Activated T-helper 2 cell treated with anti-CD3 and anti-CD28 coated beads, Interferon-gamma antibody, Interleukin-2, Interleukin-4, amounts not matched to agents 10 μg/mL and 5 μg/mL and 100 μg/mL, durations not matched to agents 14 hours and 24 hours and 36 hours (primary cell): ENCODE measurements at regions not wholly inside any gene's neighbourhood (a gene's known extent, or its start where the extent isn't known, plus 50 kb on each side); places are given as distances from the start of the nearest gene placed in this dataset.
"Not testable (repeated sequence)": the region's sequence is repeated elsewhere in the genome, so short reads cannot be mapped to it uniquely, and the experiment has no call there.

Experiments
- DNase-seq: peaks from one replicate; pipeline ENCODE4 v3.0.0; 2021; ENCODE audit warnings: low spot score
- H3K27ac Mint-ChIP-seq: one replicate; pipeline ENCODE4 v1.8.0; 2021; ENCODE audit warnings: mixed read lengths
- H3K27me3 Mint-ChIP-seq: one replicate; pipeline ENCODE4 v1.8.0; 2021; ENCODE audit warnings: low read depth, mixed read lengths
- H3K36me3 Mint-ChIP-seq: one replicate; pipeline ENCODE4 v1.8.0; 2021; ENCODE audit warnings: low read depth, mixed read lengths
- H3K4me1 Mint-ChIP-seq: one replicate; pipeline ENCODE4 v1.8.0; 2021; ENCODE audit warnings: low read depth, mixed read lengths
- H3K4me3 Mint-ChIP-seq: one replicate; pipeline ENCODE4 v1.8.0; 2021; ENCODE audit warnings: low read depth, mild to moderate bottlenecking, moderate library complexity, mixed read lengths
- H3K9me3 Mint-ChIP-seq: one replicate; pipeline ENCODE4 v1.8.0; 2021; ENCODE audit warnings: mixed read lengths
- intact Hi-C: fragments of 100-400 bp; cut with micrococcal nuclease; formaldehyde crosslinking; loops from one replicate; pipeline ENCODE4 v1.15.1; 2023

- DNase-seq, H3K27me3 Mint-ChIP-seq, H3K4me1 Mint-ChIP-seq, H3K36me3 Mint-ChIP-seq, H3K27ac Mint-ChIP-seq, intact Hi-C loops, H3K9me3 Mint-ChIP-seq, H3K4me3 Mint-ChIP-seq: not testable (repeated sequence)
These were observed 749.3 kb upstream of the ARRDC3 start for GRCh38 chr5:92132294-92132908.

- H3K36me3 Mint-ChIP-seq: no peaks in the 10 kb centered on the region
- H3K27ac Mint-ChIP-seq: no peak overlapping the region
- no peaks in the 10 kb centered on the region for H3K4me1 Mint-ChIP-seq
- peaks cover 3% of the 10 kb centered on the region for H3K9me3 Mint-ChIP-seq
- no peak for DNase-seq
- intact Hi-C loops: no loop called here
- no peak overlapping the region for H3K4me3 Mint-ChIP-seq
- no peaks in the 10 kb centered on the region for H3K27me3 Mint-ChIP-seq
These were observed 743.1 kb upstream of the ARRDC3 start for GRCh38 chr5:92126182-92126581.

- Mint-ChIP-seq H3K36me3 (no peaks in the 10 kb centered on the region), H3K9me3 (no peaks in the 10 kb centered on the region), H3K27ac (no peak overlapping the region), H3K4me3 (no peak overlapping the region), H3K27me3 (no peaks in the 10 kb centered on the region), H3K4me1 (no peaks in the 10 kb centered on the region)
- intact Hi-C loops: no loop called here
- DNase-seq: no peak
These were observed 736.0 kb upstream of the ARRDC3 start for GRCh38 chr5:92119110-92119509.

GRCh38 chr5:92106808-92107207, 723.7 kb upstream of the ARRDC3 start:
- Mint-ChIP-seq H3K4me3 (no peak overlapping the region), H3K4me1 (no peaks in the 10 kb centered on the region), H3K36me3 (no peaks in the 10 kb centered on the region), H3K27me3 (no peaks in the 10 kb centered on the region), H3K9me3 (peaks cover 7% of the 10 kb centered on the region), H3K27ac (no peak overlapping the region)
- DNase-seq: no peak
- intact Hi-C loops: no loop called here

GRCh38 chr5:92104126-92104525, 721.0 kb upstream of the ARRDC3 start:
- H3K27me3 Mint-ChIP-seq: no peaks in the 10 kb centered on the region

GRCh38 chr5:92102313-92102712, 719.2 kb upstream of the ARRDC3 start:
- Mint-ChIP-seq H3K4me3 (no peak overlapping the region), H3K4me1 (no peaks in the 10 kb centered on the region), H3K27ac (no peak overlapping the region), H3K27me3 (no peaks in the 10 kb centered on the region), H3K36me3 (no peaks in the 10 kb centered on the region), H3K9me3 (peaks cover 7% of the 10 kb centered on the region)
- no peak for DNase-seq
- intact Hi-C loops: no loop called here

More at GRCh38 chr5:92104126-92104525, 721.0 kb upstream of the ARRDC3 start:
- no peak overlapping the region for H3K4me3 Mint-ChIP-seq
- H3K27ac Mint-ChIP-seq: no peak overlapping the region
- H3K36me3 Mint-ChIP-seq: no peaks in the 10 kb centered on the region
- no peaks in the 10 kb centered on the region for H3K4me1 Mint-ChIP-seq
- peaks cover 7% of the 10 kb centered on the region for H3K9me3 Mint-ChIP-seq
- DNase-seq: no peak
- intact Hi-C loops: no loop called here

- Mint-ChIP-seq H3K9me3 (peaks cover 7% of the 10 kb centered on the region), H3K27me3 (no peaks in the 10 kb centered on the region), H3K4me1 (no peaks in the 10 kb centered on the region), H3K27ac (no peak overlapping the region), H3K36me3 (no peaks in the 10 kb centered on the region), H3K4me3 (no peak overlapping the region)
- no peak for DNase-seq
- intact Hi-C loops: no loop called here
These were observed 709.1 kb upstream of the ARRDC3 start for GRCh38 chr5:92092239-92092638.

- no peak for DNase-seq
- Mint-ChIP-seq H3K27me3 (no peaks in the 10 kb centered on the region), H3K4me1 (no peaks in the 10 kb centered on the region), H3K4me3 (no peak overlapping the region), H3K9me3 (peaks cover 7% of the 10 kb centered on the region), H3K36me3 (no peaks in the 10 kb centered on the region), H3K27ac (no peak overlapping the region)
- intact Hi-C loops: no loop called here
These were observed 703.1 kb upstream of the ARRDC3 start for GRCh38 chr5:92086059-92086811.

GRCh38 chr5:92081958-92082712, 699.0 kb upstream of the ARRDC3 start:
- no peaks in the 10 kb centered on the region for H3K36me3 Mint-ChIP-seq
- H3K27ac Mint-ChIP-seq: no peak overlapping the region
- no peak for DNase-seq
- peaks cover 5% of the 10 kb centered on the region for H3K9me3 Mint-ChIP-seq
- H3K4me1 Mint-ChIP-seq: no peaks in the 10 kb centered on the region
- H3K27me3 Mint-ChIP-seq: no peaks in the 10 kb centered on the region
- no peak overlapping the region for H3K4me3 Mint-ChIP-seq
- intact Hi-C loops: no loop called here

- Mint-ChIP-seq H3K27me3 (no peaks in the 10 kb centered on the region), H3K36me3 (no peaks in the 10 kb centered on the region), H3K27ac (no peak overlapping the region), H3K9me3 (peaks cover under 1% of the 10 kb centered on the region), H3K4me1 (no peaks in the 10 kb centered on the region), H3K4me3 (no peak overlapping the region)
- intact Hi-C loops: no loop called here
- DNase-seq: no peak
These were observed 687.7 kb upstream of the ARRDC3 start for GRCh38 chr5:92070786-92071185.

- no peaks in the 10 kb centered on the region for H3K36me3 Mint-ChIP-seq
- no peak overlapping the region for H3K27ac Mint-ChIP-seq
- no peaks in the 10 kb centered on the region for H3K27me3 Mint-ChIP-seq
- no peak overlapping the region for H3K4me3 Mint-ChIP-seq
- peaks cover 18% of the 10 kb centered on the region for H3K9me3 Mint-ChIP-seq
- no peaks in the 10 kb centered on the region for H3K4me1 Mint-ChIP-seq
- DNase-seq: no peak
- intact Hi-C loops: no loop called here
These were observed 681.9 kb upstream of the ARRDC3 start for GRCh38 chr5:92064993-92065392.

- no peaks in the 10 kb centered on the region for H3K36me3 Mint-ChIP-seq
- no peaks in the 10 kb centered on the region for H3K4me1 Mint-ChIP-seq
- no peak overlapping the region for H3K4me3 Mint-ChIP-seq
- no peak for DNase-seq
- no peaks in the 10 kb centered on the region for H3K27me3 Mint-ChIP-seq
- H3K9me3 Mint-ChIP-seq: peaks cover 9% of the 10 kb centered on the region
- H3K27ac Mint-ChIP-seq: no peak overlapping the region
- intact Hi-C loops: no loop called here
These were observed 668.6 kb upstream of the ARRDC3 start for GRCh38 chr5:92051741-92052140.

GRCh38 chr5:92050970-92051369, 667.9 kb upstream of the ARRDC3 start:
- no peak overlapping the region for H3K4me3 Mint-ChIP-seq
- H3K4me1 Mint-ChIP-seq: no peaks in the 10 kb centered on the region
- H3K27ac Mint-ChIP-seq: no peak overlapping the region
- no peak for DNase-seq
- no peaks in the 10 kb centered on the region for H3K27me3 Mint-ChIP-seq
- H3K36me3 Mint-ChIP-seq: no peaks in the 10 kb centered on the region
- intact Hi-C loops: no loop called here
- H3K9me3 Mint-ChIP-seq: peaks cover 5% of the 10 kb centered on the region
